Aorta (tissue), 5 donors: ENCODE measurements at regions not wholly inside any gene's neighbourhood (a gene's known extent, or its start where the extent isn't known, plus 50 kb on each side); places are given as distances from the start of the nearest gene placed in this dataset.

Experiments
- ATAC-seq: fragments of 200-7000 bp; cut with Tn5 transposase; one replicate; pipeline ENCODE4 v1.9.1; 2022; ENCODE audit warnings: moderate library complexity; ENCODE audit not compliant: low FRiP score
- DNase-seq, 2 donors: peaks; one replicate each; pipeline ENCODE4 v3.0.0-alpha.2; 2020
- H3K27ac ChIP-seq, 2 donors: one replicate each; pipeline ENCODE4 v1.5.1; 2013; ENCODE audit warnings: low read length in 2 of 2, mild to moderate bottlenecking in 2 of 2, moderate library complexity in 2 of 2, control low read depth in 1 of 2, inconsistent platforms in 1 of 2, low read depth in 1 of 2
- H3K27me3 ChIP-seq, 2 donors: one replicate each; pipeline ENCODE4 v1.6.1; 2013; ENCODE audit warnings: control low read depth in 1 of 2, low read length in 1 of 2, mild to moderate bottlenecking in 1 of 2, moderate library complexity in 1 of 2; ENCODE audit not compliant: insufficient read depth in 2 of 2, control insufficient read depth in 1 of 2
- H3K36me3 ChIP-seq, 2 donors: one replicate each; pipeline ENCODE4 v1.6.1; 2013; ENCODE audit warnings: control low read depth in 1 of 2, low read length in 1 of 2, mild to moderate bottlenecking in 1 of 2; ENCODE audit not compliant: insufficient read depth in 2 of 2, control insufficient read depth in 1 of 2
- H3K4me1 ChIP-seq, 2 donors: one replicate each; pipeline ENCODE4 v1.6.1; 2013; ENCODE audit warnings: low read length in 2 of 2, control low read depth in 1 of 2, mild to moderate bottlenecking in 1 of 2, moderate library complexity in 1 of 2; ENCODE audit not compliant: insufficient read depth in 2 of 2, control insufficient read depth in 1 of 2
- H3K4me3 ChIP-seq, 2 donors: one replicate each; pipeline ENCODE4 v1.5.1; 2013; ENCODE audit warnings: low read length in 2 of 2, control low read depth in 1 of 2, mild to moderate bottlenecking in 1 of 2
- H3K9me3 ChIP-seq: one replicate; pipeline ENCODE4 v1.6.1; 2013; ENCODE audit warnings: mild to moderate bottlenecking, low read length; ENCODE audit not compliant: control insufficient read depth
- WGBS, 2 donors: extraction: QIAGEN DNeasy Blood & Tissue Kit; methylation state at CpG; one replicate each; pipeline ENCODE4 v1.1.7; 2013; 5-methylcytosine and 5-hydroxymethylcytosine counted together
- intact Hi-C, 2 donors: fragments of 100-400 bp; cut with DNase I; formaldehyde crosslinking; loops; one replicate each; pipeline versions ENCODE4 v1.14.2 to v1.15.0; 2022
- donor health status: healthy with polysubstance abuse.
- donor health status: Bipolar disorder and iron deficiency.
- donor health status: DM: no; HTN: no; CAD: no.
- donor health status: DM: no; HTN: no; CAD: no.
- donor health status: DM: yes; HTN: yes; CAD: no.

- no peak overlapping the region for H3K4me3 ChIP-seq
- no peak overlapping the region for H3K27ac ChIP-seq
- no peaks in the 10 kb centered on the region for H3K9me3 ChIP-seq
- DNase-seq (no peak), ATAC-seq (peak; percentile 73)
- H3K36me3 ChIP-seq = no peaks in the 10 kb centered on the region
- H3K27me3 ChIP-seq = no peaks in the 10 kb centered on the region
- 68 to 88% methylated on average over 1 of the region's 1 CpG for WGBS, 2 donors
- H3K4me1 ChIP-seq = no peaks in the 10 kb centered on the region
- intact Hi-C loops = no loop called here
These were observed 142.9 kb upstream of the SFRP2 start for GRCh38 chr4:153931804-153932203.

GRCh38 chr4:153929675-153930074 is 140.8 kb upstream of the SFRP2 start:
- DNase-seq = no peak
- H3K36me3 ChIP-seq = no peaks in the 10 kb centered on the region
- no peaks in the 10 kb centered on the region for H3K9me3 ChIP-seq
- intact Hi-C loops = no loop called here
- no peaks in the 10 kb centered on the region for H3K27me3 ChIP-seq
- WGBS, 2 donors = 29% methylated on average over 5 of the region's 5 CpGs
- H3K4me1 ChIP-seq = no peaks in the 10 kb centered on the region
- ATAC-seq = no peak
- no peak overlapping the region for H3K27ac ChIP-seq
- no peak overlapping the region for H3K4me3 ChIP-seq

- H3K9me3 ChIP-seq = no peaks in the 10 kb centered on the region
- H3K36me3 ChIP-seq = no peaks in the 10 kb centered on the region
- intact Hi-C loops = no loop called here
- DNase-seq = no peak
- no peak for ATAC-seq
- no peak overlapping the region for H3K4me3 ChIP-seq
- H3K27ac ChIP-seq = no peak overlapping the region
- WGBS, 2 donors = 56 to 82% methylated on average over 5 of the region's 5 CpGs
- no peaks in the 10 kb centered on the region for H3K27me3 ChIP-seq
- H3K4me1 ChIP-seq = no peaks in the 10 kb centered on the region
These were observed 138.6 kb upstream of the SFRP2 start for GRCh38 chr4:153927451-153927850.

- H3K4me1 ChIP-seq = no peaks in the 10 kb centered on the region
- 90 to 93% methylated on average over 2 of the region's 2 CpGs for WGBS, 2 donors
- ATAC-seq (no peak), DNase-seq (no peak)
- no peak overlapping the region for H3K4me3 ChIP-seq
- no peaks in the 10 kb centered on the region for H3K36me3 ChIP-seq
- H3K27ac ChIP-seq = no peak overlapping the region
- H3K27me3 ChIP-seq = no peaks in the 10 kb centered on the region
- intact Hi-C loops = no loop called here
- H3K9me3 ChIP-seq = no peaks in the 10 kb centered on the region
These were observed 133.3 kb upstream of the SFRP2 start for GRCh38 chr4:153922148-153922547.

GRCh38 chr4:153919667-153920066 is 130.8 kb upstream of the SFRP2 start:
- DNase-seq (no peak), ATAC-seq (no peak)
- WGBS, 2 donors = 92 to 94% methylated on average over 3 of the region's 3 CpGs
- H3K27me3 ChIP-seq = no peaks in the 10 kb centered on the region
- H3K9me3 ChIP-seq = no peaks in the 10 kb centered on the region
- no peaks in the 10 kb centered on the region for H3K36me3 ChIP-seq
- intact Hi-C loops = no loop called here
- H3K4me1 ChIP-seq = no peaks in the 10 kb centered on the region
- no peak overlapping the region for H3K27ac ChIP-seq
- H3K4me3 ChIP-seq = no peak overlapping the region

- H3K4me1 ChIP-seq = no peaks in the 10 kb centered on the region
- no peak for DNase-seq
- ATAC-seq = no peak
- no peak overlapping the region for H3K4me3 ChIP-seq
- H3K27me3 ChIP-seq = no peaks in the 10 kb centered on the region
- no peak overlapping the region for H3K27ac ChIP-seq
- 72% methylated on average over 5 of the region's 5 CpGs for whole genome bisulfite sequencing, 2 donors
- no peaks in the 10 kb centered on the region for H3K9me3 ChIP-seq
- intact Hi-C loops = no loop called here
- H3K36me3 ChIP-seq = no peaks in the 10 kb centered on the region
These were observed 127.4 kb upstream of the SFRP2 start for GRCh38 chr4:153916273-153916755.

- DNase-seq (no peak), ATAC-seq (peak; percentile 59)
- Histone ChIP-seq H3K36me3 (no peaks in the 10 kb centered on the region), H3K9me3 (no peaks in the 10 kb centered on the region), H3K4me3 (no peak overlapping the region), H3K27ac (no peak overlapping the region), H3K27me3 (no peaks in the 10 kb centered on the region), H3K4me1 (no peaks in the 10 kb centered on the region)
- intact Hi-C loops = no loop called here
These were observed 123.4 kb upstream of the SFRP2 start for GRCh38 chr4:153912301-153912700.

- intact Hi-C loops = no loop called here
- DNase-seq (no peak), ATAC-seq (no peak)
- Histone ChIP-seq H3K36me3 (no peaks in the 10 kb centered on the region), H3K9me3 (peaks cover 2% of the 10 kb centered on the region), H3K4me1 (no peaks in the 10 kb centered on the region), H3K27ac (no peak overlapping the region), H3K27me3 (no peaks in the 10 kb centered on the region), H3K4me3 (no peak overlapping the region)
- WGBS, 2 donors = 92 to 94% methylated on average over 1 of the region's 1 CpG
These were observed 120.8 kb upstream of the SFRP2 start for GRCh38 chr4:153909672-153910071.

- H3K36me3 ChIP-seq = no peaks in the 10 kb centered on the region
- intact Hi-C loops = no loop called here
- ATAC-seq (no peak), DNase-seq (no peak)
- no peak overlapping the region for H3K4me3 ChIP-seq
- peaks cover 2% of the 10 kb centered on the region for H3K9me3 ChIP-seq
- no peaks in the 10 kb centered on the region for H3K27me3 ChIP-seq
- H3K4me1 ChIP-seq = no peaks in the 10 kb centered on the region
- no peak overlapping the region for H3K27ac ChIP-seq
These were observed 117.3 kb upstream of the SFRP2 start for GRCh38 chr4:153906231-153906630.
